Gastroesophageal sphincter (tissue), 3 donors: ENCODE measurements at regions not wholly inside any gene's neighbourhood (a gene's known extent, or its start where the extent isn't known, plus 50 kb on each side); places are given as distances from the start of the nearest gene placed in this dataset.

Experiments
- CTCF ChIP-seq, 4 experiments: fragments of 200-600 bp in 2 of 4; fragments of 450-650 bp in 2 of 4; sonication (generic) in 1 of 4; IDR thresholded peaks; one replicate each; pipeline ENCODE4 v1.5.1; 2017 to 2019; ENCODE audit warnings: antibody characterized with exemption in 4 of 4, mild to moderate bottlenecking in 2 of 4, moderate library complexity in 2 of 4
- EP300 ChIP-seq: sonication (generic); formaldehyde crosslinking; IDR thresholded peaks from one replicate; pipeline ENCODE4 v1.6.1; 2017; ENCODE audit warnings: antibody characterized with exemption, mild to moderate bottlenecking

- TF ChIP-seq CTCF (IDR thresholded peaks at IDR 0.05) (no peak), EP300 (no peak)
These were observed 54.7 kb upstream of the RAB6D start for GRCh38 chr2:131418625-131419024.
